Effector memory CD8-positive, alpha-beta T cell (primary cell): ENCODE measurements at regions not wholly inside any gene's neighbourhood (a gene's known extent, or its start where the extent isn't known, plus 50 kb on each side); places are given as distances from the start of the nearest gene placed in this dataset.
A peak's percentile ranks its signal among the peaks of the same experiment; 100 is the strongest.

Experiments
- ATAC-seq: fragments of 150-1000 bp; cut with Tn5 transposase; replicated peaks from 2 replicates; pipeline ENCODE4 v1.10.0; 2021; ENCODE audit warnings: mild to moderate bottlenecking, moderate library complexity
- DNase-seq, 3 experiments: peaks; one replicate each; pipeline ENCODE4 v3.0.0; 2021
- H3K27ac Mint-ChIP-seq, 2 donors: one replicate each; pipeline ENCODE4 v1.8.0; 2022; ENCODE audit warnings: mild to moderate bottlenecking in 2 of 2, mixed read lengths in 2 of 2, moderate library complexity in 2 of 2
- H3K27me3 Mint-ChIP-seq, 2 donors: one replicate each; pipeline ENCODE4 v1.8.0; 2022; ENCODE audit warnings: mixed read lengths in 2 of 2
- H3K36me3 Mint-ChIP-seq: one replicate; pipeline ENCODE4 v1.8.0; 2022; ENCODE audit warnings: mild to moderate bottlenecking, moderate library complexity, mixed read lengths; ENCODE audit not compliant: insufficient read depth
- H3K4me1 Mint-ChIP-seq, 2 donors: one replicate each; pipeline ENCODE4 v1.8.0; 2022; ENCODE audit warnings: low read depth in 2 of 2, mixed read lengths in 2 of 2
- H3K4me3 Mint-ChIP-seq, 2 donors: one replicate each; pipeline ENCODE4 v1.8.0; 2022; ENCODE audit warnings: mild to moderate bottlenecking in 2 of 2, mixed read lengths in 2 of 2, moderate library complexity in 2 of 2
- H3K9me3 Mint-ChIP-seq, 2 donors: one replicate each; pipeline ENCODE4 v1.8.0; 2022; ENCODE audit warnings: mixed read lengths in 2 of 2

- Mint-ChIP-seq H3K27me3 (peaks cover 12 to 13% of the 10 kb centered on the region in 2 donors), H3K36me3 (no peaks in the 10 kb centered on the region), H3K9me3 (peaks cover 0 to 8% of the 10 kb centered on the region in 2 donors), H3K27ac (no peak overlapping the region), H3K4me1 (no peaks in the 10 kb centered on the region), H3K4me3 (no peak overlapping the region)
- no peak for DNase-seq
- no peak for ATAC-seq
Measured at GRCh38 chr15:96028620-96029019, 301.9 kb upstream of the NR2F2 start.

GRCh38 chr15:96029172-96029571 lies 301.3 kb upstream of the NR2F2 start:
- ATAC-seq (no peak), DNase-seq (no peak)
- H3K36me3 Mint-ChIP-seq, result no peaks in the 10 kb centered on the region
- H3K27ac Mint-ChIP-seq, result no peak overlapping the region
- peaks cover 9 to 13% of the 10 kb centered on the region in 2 donors for H3K27me3 Mint-ChIP-seq
- H3K4me1 Mint-ChIP-seq, result no peaks in the 10 kb centered on the region
- H3K9me3 Mint-ChIP-seq, result peaks cover 0 to 8% of the 10 kb centered on the region in 2 donors
- H3K4me3 Mint-ChIP-seq, result no peak overlapping the region

- no peak overlapping the region for H3K4me3 Mint-ChIP-seq
- H3K9me3 Mint-ChIP-seq, result peaks cover 0 to 14% of the 10 kb centered on the region in 2 donors
- H3K4me1 Mint-ChIP-seq, result peaks cover 0 to 1% of the 10 kb centered on the region in 2 donors
- no peak for DNase-seq
- no peak overlapping the region for H3K27ac Mint-ChIP-seq
- ATAC-seq, result no peak
- no peaks in the 10 kb centered on the region for H3K36me3 Mint-ChIP-seq
- peaks cover 26 to 27% of the 10 kb centered on the region in 2 donors for H3K27me3 Mint-ChIP-seq
Measured at GRCh38 chr15:96031426-96032110, 298.9 kb upstream of the NR2F2 start.

- H3K27ac Mint-ChIP-seq, result no peak overlapping the region
- H3K9me3 Mint-ChIP-seq, result peaks cover 0 to 14% of the 10 kb centered on the region in 2 donors
Measured at GRCh38 chr15:96035091-96035490, 295.4 kb upstream of the NR2F2 start.

GRCh38 chr15:96035635-96036034 lies 294.9 kb upstream of the NR2F2 start:
- Mint-ChIP-seq H3K4me3 (no peak overlapping the region), H3K27me3 (peaks cover 23 to 40% of the 10 kb centered on the region in 2 donors), H3K27ac (no peak overlapping the region), H3K36me3 (no peaks in the 10 kb centered on the region), H3K9me3 (peaks cover 0 to 12% of the 10 kb centered on the region in 2 donors), H3K4me1 (peaks cover 2 to 15% of the 10 kb centered on the region in 2 donors)
- ATAC-seq (no peak), DNase-seq (no peak)

More at GRCh38 chr15:96035091-96035490, 295.4 kb upstream of the NR2F2 start:
- peaks cover 2 to 15% of the 10 kb centered on the region in 2 donors for H3K4me1 Mint-ChIP-seq
- H3K4me3 Mint-ChIP-seq, result no peak overlapping the region
- no peaks in the 10 kb centered on the region for H3K36me3 Mint-ChIP-seq
- DNase-seq, result no peak
- no peak for ATAC-seq
- H3K27me3 Mint-ChIP-seq, result peaks cover 26 to 39% of the 10 kb centered on the region in 2 donors

- H3K4me1 Mint-ChIP-seq, result peaks cover 2 to 15% of the 10 kb centered on the region in 2 donors
- peaks cover 26 to 42% of the 10 kb centered on the region in 2 donors for H3K27me3 Mint-ChIP-seq
- H3K9me3 Mint-ChIP-seq, result peaks cover 0 to 7% of the 10 kb centered on the region in 2 donors
- no peak overlapping the region for H3K4me3 Mint-ChIP-seq
- no peak overlapping the region for H3K27ac Mint-ChIP-seq
- no peaks in the 10 kb centered on the region for H3K36me3 Mint-ChIP-seq
- ATAC-seq (peak; percentile 22), DNase-seq (no peak)
Measured at GRCh38 chr15:96037584-96037983, 292.9 kb upstream of the NR2F2 start.

GRCh38 chr15:96038131-96038530 lies 292.4 kb upstream of the NR2F2 start:
- Mint-ChIP-seq H3K27ac (no peak overlapping the region), H3K9me3 (peaks cover 0 to 7% of the 10 kb centered on the region in 2 donors), H3K4me3 (no peak overlapping the region), H3K4me1 (peaks cover 2 to 15% of the 10 kb centered on the region in 2 donors), H3K27me3 (peaks cover 26 to 42% of the 10 kb centered on the region in 2 donors), H3K36me3 (no peaks in the 10 kb centered on the region)
- no peak for ATAC-seq
- no peak for DNase-seq

- Mint-ChIP-seq H3K9me3 (peaks cover 0 to 7% of the 10 kb centered on the region in 2 donors), H3K4me1 (peaks cover 2 to 15% of the 10 kb centered on the region in 2 donors), H3K4me3 (no peak overlapping the region), H3K27me3 (peaks cover 26 to 42% of the 10 kb centered on the region in 2 donors), H3K27ac (no peak overlapping the region), H3K36me3 (no peaks in the 10 kb centered on the region)
- ATAC-seq, result no peak
- no peak for DNase-seq
Measured at GRCh38 chr15:96038650-96039049, 291.9 kb upstream of the NR2F2 start.

GRCh38 chr15:96041982-96042733 lies 288.3 kb upstream of the NR2F2 start:
- peaks cover 17 to 21% of the 10 kb centered on the region in 2 donors for H3K27me3 Mint-ChIP-seq

GRCh38 chr15:96042734-96043224 lies 287.7 kb upstream of the NR2F2 start:
- peaks cover 0 to 4% of the 10 kb centered on the region in 2 donors for H3K4me1 Mint-ChIP-seq
- peaks cover 21% of the 10 kb centered on the region in 2 donors for H3K27me3 Mint-ChIP-seq
- no peaks in the 10 kb centered on the region for H3K36me3 Mint-ChIP-seq
- H3K9me3 Mint-ChIP-seq, result no peaks in the 10 kb centered on the region
- ATAC-seq (no peak), DNase-seq (no peak)
- no peak overlapping the region for H3K4me3 Mint-ChIP-seq
- H3K27ac Mint-ChIP-seq, result no peak overlapping the region

More at GRCh38 chr15:96041982-96042733, 288.3 kb upstream of the NR2F2 start:
- DNase-seq (no peak), ATAC-seq (no peak)
- peaks cover 0 to 10% of the 10 kb centered on the region in 2 donors for H3K4me1 Mint-ChIP-seq
- H3K27ac Mint-ChIP-seq, result no peak overlapping the region
- no peaks in the 10 kb centered on the region for H3K9me3 Mint-ChIP-seq
- H3K36me3 Mint-ChIP-seq, result no peaks in the 10 kb centered on the region
- H3K4me3 Mint-ChIP-seq, result no peak overlapping the region

- DNase-seq (no peak), ATAC-seq (no peak)
- Mint-ChIP-seq H3K9me3 (no peaks in the 10 kb centered on the region), H3K4me1 (peaks cover 0 to 4% of the 10 kb centered on the region in 2 donors), H3K36me3 (no peaks in the 10 kb centered on the region), H3K4me3 (no peak overlapping the region), H3K27ac (no peak overlapping the region), H3K27me3 (peaks cover 21 to 28% of the 10 kb centered on the region in 2 donors)
Measured at GRCh38 chr15:96043591-96044171, 286.8 kb upstream of the NR2F2 start.

- Mint-ChIP-seq H3K27me3 (peaks cover 12 to 26% of the 10 kb centered on the region in 2 donors), H3K36me3 (no peaks in the 10 kb centered on the region), H3K27ac (no peak overlapping the region), H3K9me3 (no peaks in the 10 kb centered on the region), H3K4me1 (no peaks in the 10 kb centered on the region), H3K4me3 (no peak overlapping the region)
- DNase-seq (no peak), ATAC-seq (no peak)
Measured at GRCh38 chr15:96046620-96047240, 283.8 kb upstream of the NR2F2 start.
